ENCODE measurements at regions not wholly inside any gene's neighbourhood (a gene's known extent, or its start where the extent isn't known, plus 50 kb on each side); places are given as distances from the start of the nearest gene placed in this dataset.

- TF ChIP-seq L3MBTL2 (conservative IDR thresholded peaks at IDR 0.05) (no peak), SUZ12 (IDR thresholded peaks at IDR 0.05) (no peak), FOXM1 (IDR thresholded peaks at IDR 0.05; ENCODE audit: borderline replicate concordance) (no peak), SP1 (IDR thresholded peaks at IDR 0.05) (no peak), ZNF384 (IDR thresholded peaks at IDR 0.05) (no peak), BHLHE40 (IDR thresholded peaks at IDR 0.05; ENCODE audit: borderline replicate concordance) (no peak), CTBP1 (IDR thresholded peaks at IDR 0.05; ENCODE audit: borderline replicate concordance) (no peak), HDGF (IDR thresholded peaks at IDR 0.05; ENCODE audit: borderline replicate concordance) (no peak)
Observed at GRCh38 chr9:124140941-124141568, 116.7 kb upstream of the NEK6 start.

Data from HEK293T (cell line).